NCI-H1092 treated with DMSO at 0.1 percent for 48 hours (cell line): ENCODE measurements at regions not wholly inside any gene's neighbourhood (a gene's known extent, or its start where the extent isn't known, plus 50 kb on each side); places are given as distances from the start of the nearest gene placed in this dataset.

ENCODE experiments used
- DNase-seq: peaks from one replicate; lab custom pipeline; 2025; lab: John Stamatoyannopoulos, UW

GRCh38 chr14:98993818-98994217 is 278.2 kb downstream of the BCL11B start:
- DNase-seq = no peak

- DNase-seq = no peak
Measured at GRCh38 chr14:98994561-98994960, 277.4 kb downstream of the BCL11B start.

- no peak for DNase-seq
Measured at GRCh38 chr14:98997526-98998205, 274.3 kb downstream of the BCL11B start.

- DNase-seq = no peak
Measured at GRCh38 chr14:98999345-98999744, 272.7 kb downstream of the BCL11B start.

GRCh38 chr14:98999901-99000300 is 272.1 kb downstream of the BCL11B start:
- DNase-seq = no peak

- DNase-seq = no peak
Measured at GRCh38 chr14:99001241-99001640, 270.8 kb downstream of the BCL11B start.

GRCh38 chr14:99003646-99004045 is 268.4 kb downstream of the BCL11B start:
- DNase-seq = no peak

GRCh38 chr14:99004112-99004511 is 267.9 kb downstream of the BCL11B start:
- no peak for DNase-seq

- no peak for DNase-seq
Measured at GRCh38 chr14:99006276-99006675, 265.7 kb downstream of the BCL11B start.

- DNase-seq = no peak
Measured at GRCh38 chr14:99007795-99008194, 264.2 kb downstream of the BCL11B start.

GRCh38 chr14:99009871-99010270 is 262.1 kb downstream of the BCL11B start:
- DNase-seq = no peak

GRCh38 chr14:99011385-99011784 is 260.6 kb downstream of the BCL11B start:
- DNase-seq = no peak

- no peak for DNase-seq
Measured at GRCh38 chr14:99012703-99013102, 259.3 kb downstream of the BCL11B start.

GRCh38 chr14:99015833-99016232 is 256.2 kb downstream of the BCL11B start:
- peak; percentile 61 for DNase-seq

GRCh38 chr14:99023371-99023770 is 248.6 kb downstream of the BCL11B start:
- no peak for DNase-seq

- no peak for DNase-seq
Measured at GRCh38 chr14:99024926-99025325, 247.1 kb downstream of the BCL11B start.

GRCh38 chr14:99025418-99025817 is 246.6 kb downstream of the BCL11B start:
- DNase-seq = no peak

GRCh38 chr14:99026471-99026870 is 245.5 kb downstream of the BCL11B start:
- no peak for DNase-seq

- no peak for DNase-seq
Measured at GRCh38 chr14:99028041-99028440, 244.0 kb downstream of the BCL11B start.

GRCh38 chr14:99028521-99028920 is 243.5 kb downstream of the BCL11B start:
- no peak for DNase-seq

- DNase-seq = no peak
Measured at GRCh38 chr14:99029145-99029915, 242.7 kb downstream of the BCL11B start.

- DNase-seq = no peak
Measured at GRCh38 chr14:99029916-99030305, 242.1 kb downstream of the BCL11B start.

GRCh38 chr14:99030454-99030853 is 241.5 kb downstream of the BCL11B start:
- DNase-seq = no peak

GRCh38 chr14:99032759-99033158 is 239.2 kb downstream of the BCL11B start:
- DNase-seq = no peak
